ENCODE measurements at regions not wholly inside any gene's neighbourhood (a gene's known extent, or its start where the extent isn't known, plus 50 kb on each side); places are given as distances from the start of the nearest gene placed in this dataset.
"Not testable (repeated sequence)": the region's sequence is repeated elsewhere in the genome, so short reads cannot be mapped to it uniquely, and the experiment has no call there.

GRCh38 chr3:70703305-70704102, 391.1 kb upstream of the MDFIC2 start:
- peak overlapping the region in 1 of 2 donors; percentile 61 for H3K27ac Mint-ChIP-seq
- no peak for ATAC-seq
- H3K9me3 Mint-ChIP-seq = peaks cover 0 to 5% of the 10 kb centered on the region in 2 donors
- peak overlapping the region; percentile 41 to 43 for H3K4me3 Mint-ChIP-seq
- no peak for DNase-seq
- H3K27me3 Mint-ChIP-seq = peaks cover 51% of the 10 kb centered on the region
- H3K4me1 Mint-ChIP-seq = peaks cover 21% of the 10 kb centered on the region

- Mint-ChIP-seq H3K27ac (no peak overlapping the region), H3K27me3 (peaks cover 51% of the 10 kb centered on the region), H3K9me3 (no peaks in the 10 kb centered on the region), H3K4me3 (peak overlapping the region; percentile 10 to 56), H3K4me1 (peaks cover 21% of the 10 kb centered on the region)
- DNase-seq (no peak), ATAC-seq (peak; percentile 74)
Measured at GRCh38 chr3:70702132-70702531, 389.7 kb upstream of the MDFIC2 start.

- DNase-seq = no peak
- peaks cover 28% of the 10 kb centered on the region for H3K27me3 Mint-ChIP-seq
- ATAC-seq = no peak
- peaks cover 6 to 8% of the 10 kb centered on the region in 2 donors for H3K9me3 Mint-ChIP-seq
- H3K27ac Mint-ChIP-seq = no peak overlapping the region
- no peak overlapping the region for H3K4me3 Mint-ChIP-seq
- H3K4me1 Mint-ChIP-seq = no peaks in the 10 kb centered on the region
Measured at GRCh38 chr3:70684701-70685100, 372.3 kb upstream of the MDFIC2 start.

- H3K27ac Mint-ChIP-seq, DNase-seq, H3K4me3 Mint-ChIP-seq, H3K4me1 Mint-ChIP-seq, ATAC-seq: not testable (repeated sequence)
- Mint-ChIP-seq H3K9me3 (peaks cover 8 to 11% of the 10 kb centered on the region in 2 donors), H3K27me3 (peaks cover 33% of the 10 kb centered on the region)
Measured at GRCh38 chr3:70675810-70676209, 363.4 kb upstream of the MDFIC2 start.

GRCh38 chr3:70658513-70659310, 346.3 kb upstream of the MDFIC2 start:
- ATAC-seq (no peak), DNase-seq (no peak)
- Mint-ChIP-seq H3K27ac (no peak overlapping the region), H3K4me3 (no peak overlapping the region), H3K4me1 (no peaks in the 10 kb centered on the region), H3K9me3 (peaks cover 0 to 7% of the 10 kb centered on the region in 2 donors), H3K27me3 (peaks cover 57% of the 10 kb centered on the region)

GRCh38 chr3:70657454-70657853, 345.0 kb upstream of the MDFIC2 start:
- H3K4me3 Mint-ChIP-seq = no peak overlapping the region
- no peaks in the 10 kb centered on the region for H3K4me1 Mint-ChIP-seq
- peaks cover 57% of the 10 kb centered on the region for H3K27me3 Mint-ChIP-seq
- H3K27ac Mint-ChIP-seq = no peak overlapping the region
- ATAC-seq = no peak
- DNase-seq = no peak
- peaks cover 0 to 7% of the 10 kb centered on the region in 2 donors for H3K9me3 Mint-ChIP-seq

GRCh38 chr3:70647823-70648222, 335.4 kb upstream of the MDFIC2 start:
- Mint-ChIP-seq H3K9me3 (peaks cover 7 to 9% of the 10 kb centered on the region in 2 donors), H3K27me3 (peaks cover 21% of the 10 kb centered on the region), H3K27ac (no peak overlapping the region), H3K4me3 (no peak overlapping the region), H3K4me1 (no peaks in the 10 kb centered on the region)
- no peak for DNase-seq
- no peak for ATAC-seq

- Mint-ChIP-seq H3K9me3 (peaks cover 7 to 9% of the 10 kb centered on the region in 2 donors), H3K4me1 (no peaks in the 10 kb centered on the region), H3K4me3 (no peak overlapping the region), H3K27ac (no peak overlapping the region), H3K27me3 (peaks cover 20% of the 10 kb centered on the region)
- DNase-seq (no peak), ATAC-seq (no peak)
Measured at GRCh38 chr3:70647094-70647493, 334.7 kb upstream of the MDFIC2 start.

- Mint-ChIP-seq H3K9me3 (peaks cover 7 to 9% of the 10 kb centered on the region in 2 donors), H3K27me3 (peaks cover 15% of the 10 kb centered on the region), H3K4me3 (no peak overlapping the region), H3K4me1 (no peaks in the 10 kb centered on the region), H3K27ac (no peak overlapping the region)
- ATAC-seq = no peak
- no peak for DNase-seq
Measured at GRCh38 chr3:70646635-70647034, 334.2 kb upstream of the MDFIC2 start.

GRCh38 chr3:70640481-70640880, 328.0 kb upstream of the MDFIC2 start:
- peaks cover 7 to 15% of the 10 kb centered on the region in 2 donors for H3K9me3 Mint-ChIP-seq
- H3K4me1 Mint-ChIP-seq = no peaks in the 10 kb centered on the region
- H3K27me3 Mint-ChIP-seq = peaks cover 36% of the 10 kb centered on the region
- H3K4me3 Mint-ChIP-seq = no peak overlapping the region
- H3K27ac Mint-ChIP-seq = no peak overlapping the region
- DNase-seq (no peak), ATAC-seq (no peak)

- Mint-ChIP-seq H3K27ac (no peak overlapping the region), H3K4me3 (no peak overlapping the region), H3K27me3 (peaks cover 64% of the 10 kb centered on the region), H3K4me1 (no peaks in the 10 kb centered on the region), H3K9me3 (peaks cover 0 to 6% of the 10 kb centered on the region in 2 donors)
- ATAC-seq (no peak), DNase-seq (no peak)
Measured at GRCh38 chr3:70635301-70635700, 322.9 kb upstream of the MDFIC2 start.

GRCh38 chr3:70631716-70632307, 319.4 kb upstream of the MDFIC2 start:
- Mint-ChIP-seq H3K4me1 (no peaks in the 10 kb centered on the region), H3K4me3 (no peak overlapping the region), H3K27ac (no peak overlapping the region), H3K9me3 (no peaks in the 10 kb centered on the region), H3K27me3 (peaks cover 44% of the 10 kb centered on the region)
- DNase-seq (no peak), ATAC-seq (no peak)

GRCh38 chr3:70621451-70621850, 309.0 kb upstream of the MDFIC2 start:
- peaks cover 0 to 9% of the 10 kb centered on the region in 2 donors for H3K9me3 Mint-ChIP-seq
- ATAC-seq = peak; percentile 91
- no peak overlapping the region for H3K27ac Mint-ChIP-seq
- H3K4me1 Mint-ChIP-seq = peaks cover 13% of the 10 kb centered on the region
- H3K27me3 Mint-ChIP-seq = peaks cover 47% of the 10 kb centered on the region
- H3K4me3 Mint-ChIP-seq = no peak overlapping the region
- DNase-seq = peak in 1 of 2 donors; percentile 13

GRCh38 chr3:70620956-70621355, 308.5 kb upstream of the MDFIC2 start:
- no peak for DNase-seq
- Mint-ChIP-seq H3K9me3 (peaks cover 0 to 9% of the 10 kb centered on the region in 2 donors), H3K4me3 (no peak overlapping the region), H3K4me1 (peaks cover 13% of the 10 kb centered on the region), H3K27me3 (peaks cover 47% of the 10 kb centered on the region), H3K27ac (no peak overlapping the region)
- no peak for ATAC-seq

GRCh38 chr3:70620367-70620766, 307.9 kb upstream of the MDFIC2 start:
- H3K4me3 Mint-ChIP-seq = no peak overlapping the region
- ATAC-seq (no peak), DNase-seq (no peak)
- peaks cover 42% of the 10 kb centered on the region for H3K27me3 Mint-ChIP-seq
- peaks cover 13% of the 10 kb centered on the region for H3K4me1 Mint-ChIP-seq
- no peak overlapping the region for H3K27ac Mint-ChIP-seq
- H3K9me3 Mint-ChIP-seq = peaks cover 0 to 9% of the 10 kb centered on the region in 2 donors

GRCh38 chr3:70618151-70618550, 305.7 kb upstream of the MDFIC2 start:
- H3K4me3 Mint-ChIP-seq = no peak overlapping the region

More at GRCh38 chr3:70618151-70618550, 305.7 kb upstream of the MDFIC2 start:
- no peak overlapping the region for H3K27ac Mint-ChIP-seq
- H3K27me3 Mint-ChIP-seq = peaks cover 31% of the 10 kb centered on the region
- peaks cover 0 to 9% of the 10 kb centered on the region in 2 donors for H3K9me3 Mint-ChIP-seq
- peaks cover 13% of the 10 kb centered on the region for H3K4me1 Mint-ChIP-seq
- ATAC-seq = no peak
- no peak for DNase-seq
